ENCODE measurements at regions not wholly inside any gene's neighbourhood (a gene's known extent, or its start where the extent isn't known, plus 50 kb on each side); places are given as distances from the start of the nearest gene placed in this dataset.

GRCh38 chr5:166022065-166022464 lies 2269.4 kb upstream of the WWC1 start:
- Histone ChIP-seq H3K9ac (ENCODE audit: low read depth in 1 of 2, low read length in 2 of 2) (no peak overlapping the region), H3K9me3 (ENCODE audit: control insufficient read depth in 4 of 4, low read length in 3 of 4) (no peaks in the 10 kb centered on the region), H3K27ac (ENCODE audit: low read depth in 1 of 2, low read length in 2 of 2) (no peak overlapping the region), H3K4me1 (ENCODE audit: control insufficient read depth in 4 of 4, insufficient read depth in 4 of 4, low read length in 3 of 4) (no peaks in the 10 kb centered on the region), H3K27me3 (ENCODE audit: control insufficient read depth in 4 of 4, insufficient read depth in 4 of 4, low read length in 3 of 4) (peaks cover 0 to 4% (median 1%) of the 10 kb centered on the region in 4 donors), H3K4me3 (ENCODE audit: low read depth in 1 of 3, low read length in 3 of 3) (no peak overlapping the region), H3K36me3 (ENCODE audit: control insufficient read depth in 4 of 4, insufficient read depth in 3 of 4, low read depth in 1 of 4, low read length in 3 of 4) (no peaks in the 10 kb centered on the region)
- DNase-seq (ENCODE audit: low spot score), result no peak
- no peak for TF ChIP-seq HNF4G (IDR thresholded peaks at IDR 0.05)
- TF ChIP-seq TAF1 (conservative IDR thresholded peaks at IDR 0.05), result no peak
- TF ChIP-seq MAX (IDR thresholded peaks at IDR 0.05), result no peak
- TF ChIP-seq RXRA (IDR thresholded peaks at IDR 0.05), result no peak
- TF ChIP-seq JUND (IDR thresholded peaks at IDR 0.05), result no peak

- Histone ChIP-seq H3K9ac (ENCODE audit: low read depth in 1 of 2, low read length in 2 of 2) (no peak overlapping the region), H3K4me1 (ENCODE audit: control insufficient read depth in 4 of 4, insufficient read depth in 4 of 4, low read length in 3 of 4) (no peaks in the 10 kb centered on the region), H3K36me3 (ENCODE audit: control insufficient read depth in 4 of 4, insufficient read depth in 3 of 4, low read depth in 1 of 4, low read length in 3 of 4) (no peaks in the 10 kb centered on the region), H3K27me3 (ENCODE audit: control insufficient read depth in 4 of 4, insufficient read depth in 4 of 4, low read length in 3 of 4) (peaks cover 0 to 6% (median 1%) of the 10 kb centered on the region in 4 donors), H3K9me3 (ENCODE audit: control insufficient read depth in 4 of 4, low read length in 3 of 4) (no peaks in the 10 kb centered on the region), H3K27ac (ENCODE audit: low read depth in 1 of 2, low read length in 2 of 2) (no peak overlapping the region), H3K4me3 (ENCODE audit: low read depth in 1 of 3, low read length in 3 of 3) (no peak overlapping the region)
- TF ChIP-seq CTCF (IDR thresholded peaks at IDR 0.05; ENCODE audit: low read depth, low read length, missing input control), result no peak
- TF ChIP-seq HNF4A (conservative IDR thresholded peaks at IDR 0.05), result no peak
- no peak for TF ChIP-seq GABPA (IDR thresholded peaks at IDR 0.05 in 1 of 2, conservative IDR thresholded peaks at IDR 0.05 in 1 of 2)
- TF ChIP-seq EGR1 (IDR thresholded peaks at IDR 0.05; ENCODE audit: low read depth in 2 of 2), result no peak
- TF ChIP-seq SP1 (IDR thresholded peaks at IDR 0.05), result no peak
- TF ChIP-seq FOXA2 (IDR thresholded peaks at IDR 0.05), result no peak
- no peak for TF ChIP-seq MAX (IDR thresholded peaks at IDR 0.05)
- TF ChIP-seq NR2F2 (IDR thresholded peaks at IDR 0.05), result no peak
- TF ChIP-seq FOXA1 (IDR thresholded peaks at IDR 0.05), result no peak
- TF ChIP-seq RAD21 (IDR thresholded peaks at IDR 0.05), result no peak
- no peak for TF ChIP-seq ZBTB33 (IDR thresholded peaks at IDR 0.05)
- TF ChIP-seq HNF4G (IDR thresholded peaks at IDR 0.05), result no peak
- no peak for TF ChIP-seq JUND (IDR thresholded peaks at IDR 0.05)
- no peak for TF ChIP-seq ATF3 (IDR thresholded peaks at IDR 0.05)
- no peak for TF ChIP-seq RXRA (IDR thresholded peaks at IDR 0.05)
- no peak for TF ChIP-seq TAF1 (conservative IDR thresholded peaks at IDR 0.05)
- TF ChIP-seq REST (IDR thresholded peaks at IDR 0.05), result no peak
- no peak for TF ChIP-seq YY1 (IDR thresholded peaks at IDR 0.05)
- no peak for DNase-seq (ENCODE audit: low spot score)
Observed at GRCh38 chr5:166024970-166025369, 2266.5 kb upstream of the WWC1 start.

All from liver (tissue), 7 donors.